Central memory CD4-positive, alpha-beta T cell (primary cell): ENCODE measurements at regions not wholly inside any gene's neighbourhood (a gene's known extent, or its start where the extent isn't known, plus 50 kb on each side); places are given as distances from the start of the nearest gene placed in this dataset.
"Not testable (repeated sequence)": the region's sequence is repeated elsewhere in the genome, so short reads cannot be mapped to it uniquely, and the experiment has no call there.

ENCODE experiments used
- DNase-seq: peaks from one replicate; pipeline ENCODE4 v3.0.0; 2022

GRCh38 chr4:49578371-49578770, 592.3 kb downstream of the CWH43 start:
- DNase-seq: not testable (repeated sequence)

DNA sequence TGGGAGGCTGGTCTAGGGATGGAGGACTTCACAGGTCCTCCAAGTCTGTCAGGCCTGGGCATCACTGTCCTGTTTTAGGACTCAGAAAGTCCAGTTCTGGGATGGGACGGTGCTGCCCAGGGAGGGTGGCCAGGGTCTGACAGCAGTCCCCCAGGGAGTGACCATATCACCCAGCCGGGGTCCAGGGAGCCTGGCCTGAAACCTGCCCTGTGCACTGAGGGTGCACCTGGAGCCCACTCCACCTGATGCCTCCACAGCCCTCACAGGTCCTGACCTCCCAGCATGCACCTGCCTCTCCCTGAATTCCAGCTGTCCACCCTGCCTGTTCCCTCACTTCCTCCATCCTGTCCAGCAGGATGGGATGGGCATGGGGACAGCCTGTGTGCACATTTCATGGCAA, 592.8 kb downstream of the CWH43 start:
- DNase-seq: not testable (repeated sequence)

DNA sequence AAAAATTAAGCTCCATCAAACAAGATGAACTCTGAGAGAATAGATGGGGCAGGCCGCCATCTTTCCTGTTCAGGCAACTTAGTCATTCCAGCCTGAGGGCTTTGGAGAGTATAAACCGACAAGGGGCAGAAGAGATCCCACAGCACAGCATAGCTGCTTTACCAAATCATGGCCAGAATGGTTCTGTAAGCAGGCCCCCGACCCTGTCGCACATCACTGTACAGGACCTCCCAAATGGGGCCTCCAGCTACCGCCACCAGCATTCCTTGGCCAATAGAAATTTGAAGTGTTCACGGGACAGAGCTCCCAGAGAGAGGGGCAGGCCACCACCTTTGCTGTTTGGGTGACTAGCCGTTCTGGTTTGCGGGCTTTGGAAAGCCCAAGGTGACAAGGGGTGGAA, 594.1 kb downstream of the CWH43 start:
- not testable (repeated sequence) for DNase-seq

GRCh38 chr4:49588401-49588800, 602.3 kb downstream of the CWH43 start:
- not testable (repeated sequence) for DNase-seq

GRCh38 chr4:49618436-49618835, 632.4 kb downstream of the CWH43 start:
- not testable (repeated sequence) for DNase-seq

GRCh38 chr4:49626478-49626877, 640.4 kb downstream of the CWH43 start:
- not testable (repeated sequence) for DNase-seq
